IPS-15b (cell line): ENCODE measurements at regions not wholly inside any gene's neighbourhood (a gene's known extent, or its start where the extent isn't known, plus 50 kb on each side); places are given as distances from the start of the nearest gene placed in this dataset.
"Not testable (repeated sequence)": the region's sequence is repeated elsewhere in the genome, so short reads cannot be mapped to it uniquely, and the experiment has no call there.

Experiments used
- H3K27me3 ChIP-seq: one replicate; pipeline ENCODE4 v1.6.1; 2013; ENCODE audit warnings: low read length; ENCODE audit not compliant: control insufficient read depth, insufficient read depth
- H3K36me3 ChIP-seq: one replicate; pipeline ENCODE4 v1.6.1; 2013; ENCODE audit warnings: low read length; ENCODE audit not compliant: control insufficient read depth, insufficient read depth
- H3K4me1 ChIP-seq: one replicate; pipeline ENCODE4 v1.6.1; 2013; ENCODE audit warnings: mild to moderate bottlenecking, low read length; ENCODE audit not compliant: control insufficient read depth, insufficient read depth
- H3K4me3 ChIP-seq: one replicate; pipeline ENCODE4 v1.5.1; 2013; ENCODE audit warnings: low read depth, low read length
- H3K9ac ChIP-seq: one replicate; pipeline ENCODE4 v1.6.1; 2013; ENCODE audit warnings: low read depth, mild to moderate bottlenecking, low read length
- H3K9me3 ChIP-seq: one replicate; pipeline ENCODE4 v1.6.1; 2013; ENCODE audit warnings: mild to moderate bottlenecking, low read length; ENCODE audit not compliant: control insufficient read depth, insufficient read depth

- Histone ChIP-seq H3K36me3 (no peaks in the 10 kb centered on the region), H3K9ac (no peak overlapping the region), H3K27me3 (no peaks in the 10 kb centered on the region), H3K9me3 (no peaks in the 10 kb centered on the region), H3K4me1 (no peaks in the 10 kb centered on the region), H3K4me3 (no peak overlapping the region)
Measured at GRCh38 chr6:163735076-163735475, 320.6 kb downstream of the QKI start.

GRCh38 chr6:163733061-163733460 lies 318.5 kb downstream of the QKI start:
- Histone ChIP-seq H3K9ac (no peak overlapping the region), H3K4me1 (no peaks in the 10 kb centered on the region), H3K36me3 (no peaks in the 10 kb centered on the region), H3K4me3 (no peak overlapping the region), H3K9me3 (no peaks in the 10 kb centered on the region), H3K27me3 (no peaks in the 10 kb centered on the region)

GRCh38 chr6:163732479-163732878 lies 318.0 kb downstream of the QKI start:
- H3K9ac ChIP-seq: no peak overlapping the region
- H3K27me3 ChIP-seq: no peaks in the 10 kb centered on the region
- H3K36me3 ChIP-seq: no peaks in the 10 kb centered on the region
- H3K4me1 ChIP-seq: no peaks in the 10 kb centered on the region
- no peak overlapping the region for H3K4me3 ChIP-seq
- H3K9me3 ChIP-seq: no peaks in the 10 kb centered on the region

- H3K9ac ChIP-seq, H3K4me3 ChIP-seq, H3K36me3 ChIP-seq, H3K27me3 ChIP-seq, H3K4me1 ChIP-seq, H3K9me3 ChIP-seq: not testable (repeated sequence)
Measured at GRCh38 chr6:163732014-163732351, 317.5 kb downstream of the QKI start.

- no peaks in the 10 kb centered on the region for H3K4me1 ChIP-seq
- no peaks in the 10 kb centered on the region for H3K36me3 ChIP-seq
- no peak overlapping the region for H3K9ac ChIP-seq
- H3K4me3 ChIP-seq: no peak overlapping the region
- H3K27me3 ChIP-seq: no peaks in the 10 kb centered on the region
- no peaks in the 10 kb centered on the region for H3K9me3 ChIP-seq
Measured at GRCh38 chr6:163731215-163732013, 316.9 kb downstream of the QKI start.

- no peak overlapping the region for H3K4me3 ChIP-seq
- H3K4me1 ChIP-seq: no peaks in the 10 kb centered on the region
- no peaks in the 10 kb centered on the region for H3K27me3 ChIP-seq
- no peak overlapping the region for H3K9ac ChIP-seq
- H3K36me3 ChIP-seq: no peaks in the 10 kb centered on the region
- no peaks in the 10 kb centered on the region for H3K9me3 ChIP-seq
Measured at GRCh38 chr6:163730246-163731210, 316.0 kb downstream of the QKI start.

GRCh38 chr6:163729127-163729872 lies 314.8 kb downstream of the QKI start:
- no peak overlapping the region for H3K9ac ChIP-seq
- H3K4me3 ChIP-seq: no peak overlapping the region
- no peaks in the 10 kb centered on the region for H3K9me3 ChIP-seq
- H3K27me3 ChIP-seq: no peaks in the 10 kb centered on the region
- no peaks in the 10 kb centered on the region for H3K36me3 ChIP-seq
- H3K4me1 ChIP-seq: no peaks in the 10 kb centered on the region

GRCh38 chr6:163728442-163729126 lies 314.1 kb downstream of the QKI start:
- H3K36me3 ChIP-seq: no peaks in the 10 kb centered on the region
- H3K27me3 ChIP-seq: no peaks in the 10 kb centered on the region
- H3K9ac ChIP-seq: no peak overlapping the region
- H3K4me1 ChIP-seq: no peaks in the 10 kb centered on the region
- no peaks in the 10 kb centered on the region for H3K9me3 ChIP-seq
- H3K4me3 ChIP-seq: no peak overlapping the region

GRCh38 chr6:163726037-163726695 lies 311.6 kb downstream of the QKI start:
- no peaks in the 10 kb centered on the region for H3K36me3 ChIP-seq
- no peaks in the 10 kb centered on the region for H3K4me1 ChIP-seq
- H3K4me3 ChIP-seq: no peak overlapping the region
- no peaks in the 10 kb centered on the region for H3K27me3 ChIP-seq
- no peak overlapping the region for H3K9ac ChIP-seq
- H3K9me3 ChIP-seq: no peaks in the 10 kb centered on the region

- H3K4me1 ChIP-seq: no peaks in the 10 kb centered on the region
- H3K9me3 ChIP-seq: no peaks in the 10 kb centered on the region
- no peak overlapping the region for H3K9ac ChIP-seq
- no peak overlapping the region for H3K4me3 ChIP-seq
- no peaks in the 10 kb centered on the region for H3K27me3 ChIP-seq
- H3K36me3 ChIP-seq: no peaks in the 10 kb centered on the region
Measured at GRCh38 chr6:163725008-163725941, 310.8 kb downstream of the QKI start.
